K562 (cell line): ENCODE measurements at regions not wholly inside any gene's neighbourhood (a gene's known extent, or its start where the extent isn't known, plus 50 kb on each side); places are given as distances from the start of the nearest gene placed in this dataset.

Experiments
- ATAC-seq: fragments of 200-7000 bp; cut with Tn5 transposase; 3 replicates; pipeline ENCODE4 v1.9.1; 2020; ENCODE audit warnings: moderate library complexity
- BruUV-seq: library from RNA; stranded (reverse); fragments of 400-500 nt; replicated peaks from 2 replicates; lab custom pipeline; 2021; lab: Mats Ljungman, UMichigan
- CTCF ChIA-PET: fragments of 300-600 bp; formaldehyde crosslinking; extraction: SDS; loops from one replicate; lab custom pipeline; 2021; ENCODE audit warnings: low intra/inter-chr PET ratio; lab: Yijun Ruan, JAX
- POLR2A ChIA-PET: fragments of 300-600, 350-650 bp; sonication (Branson Sonifier 250); formaldehyde crosslinking; extraction: SDS; loops from one replicate; lab custom pipeline; 2021; ENCODE audit warnings: antibody characterized with exemption, inconsistent platforms; lab: Yijun Ruan, JAX
- DNase-seq, 4 experiments: peaks; one replicate each; pipeline versions ENCODE4 v3.0.0 to v3.0.0-alpha.2; 2011 to 2018; ENCODE audit warnings: low spot score in 3 of 4, mixed read lengths in 3 of 4; ENCODE audit errors: extremely low read depth in 1 of 4
- FAIRE-seq: peaks from 2 replicates; lab custom pipeline; 2011; peaks lifted over from hg19 to GRCh38; lab: Jason Lieb, UNC
- H2AFZ ChIP-seq: 2 replicates; pipeline ENCODE4 v1.6.0; 2011; ENCODE audit warnings: low read depth, low read length, control low read depth, inconsistent platforms
- H3K27ac ChIP-seq: fragments of 200-600 bp; 3 replicates; pipeline ENCODE4 v1.8.0; 2011; ENCODE audit warnings: low read depth, mild to moderate bottlenecking, control low read depth, inconsistent platforms, low read length, moderate library complexity, mixed read lengths; ENCODE audit errors: extremely low read depth
- H3K27me3 ChIP-seq, 2 experiments: fragments of 300-600 bp in 1 of 2; 2 replicates in 1 of 2; 3 replicates in 1 of 2; pipeline versions ENCODE4 v1.6.0 to v1.8.0; 2011; ENCODE audit warnings: inconsistent platforms in 2 of 2, low read length in 2 of 2, mild to moderate bottlenecking in 1 of 2, mixed read lengths in 1 of 2, moderate library complexity in 1 of 2; ENCODE audit not compliant: control insufficient read depth in 2 of 2, insufficient read depth in 2 of 2
- H3K36me3 ChIP-seq: fragments of 300-600 bp; 3 replicates; pipeline ENCODE4 v1.8.0; 2011; ENCODE audit warnings: mild to moderate bottlenecking, low read length, inconsistent platforms; ENCODE audit not compliant: control insufficient read depth, insufficient read depth
- H3K4me1 ChIP-seq, 2 experiments: fragments of 200-600 bp in 1 of 2; replicated peaks in 1 of 2; 2 replicates in 1 of 2; 3 replicates in 1 of 2; pipeline versions ENCODE4 v1.5.1 to v1.8.0; 2011; ENCODE audit warnings: inconsistent platforms in 2 of 2, low read length in 2 of 2, mild to moderate bottlenecking in 1 of 2, mixed read lengths in 1 of 2, moderate library complexity in 1 of 2; ENCODE audit not compliant: control insufficient read depth in 2 of 2, insufficient read depth in 2 of 2
- H3K4me2 ChIP-seq: 2 replicates; pipeline ENCODE4 v1.6.1; 2011; ENCODE audit warnings: low read length, control low read depth, inconsistent platforms, mixed read lengths; ENCODE audit not compliant: insufficient read depth
- H3K4me3 ChIP-seq: fragments of 200-600 bp; sonication (generic), shearing (Covaris generic); 2 replicates; pipeline ENCODE4 v1.5.1; 2016; ENCODE audit warnings: control low read depth, inconsistent platforms
- H3K79me2 ChIP-seq: fragments of 200-600 bp; 3 replicates; pipeline ENCODE4 v1.8.0; 2011; ENCODE audit warnings: low read length, inconsistent platforms; ENCODE audit not compliant: control insufficient read depth, insufficient read depth
- H3K9ac ChIP-seq, 2 experiments: 2 replicates each; pipeline versions ENCODE4 v1.6.0 to v1.6.1; 2011; ENCODE audit warnings: low read depth in 2 of 2, low read length in 2 of 2, control low read depth in 1 of 2, inconsistent platforms in 1 of 2, mild to moderate bottlenecking in 1 of 2, mixed read lengths in 1 of 2; ENCODE audit not compliant: insufficient read depth in 1 of 2
- H3K9me1 ChIP-seq: one replicate; pipeline ENCODE4 v1.6.0; 2011; ENCODE audit warnings: inconsistent platforms, mild to moderate bottlenecking, low read length, moderate library complexity; ENCODE audit not compliant: control insufficient read depth, insufficient read depth
- H3K9me3 ChIP-seq: replicated peaks from 2 replicates; pipeline ENCODE4 v1.5.1; 2011; ENCODE audit warnings: low read depth, low read length, inconsistent platforms; ENCODE audit not compliant: control insufficient read depth, insufficient read depth
- H4K20me1 ChIP-seq: replicated peaks from 2 replicates; pipeline ENCODE4 v1.6.1; 2011; ENCODE audit warnings: low read length, inconsistent platforms, mixed read lengths; ENCODE audit not compliant: control insufficient read depth, insufficient read depth
- ELF1 ChIP-seq: fragments of 200-800 bp; sonication (Bioruptor generic); IDR thresholded peaks from 2 replicates; pipeline ENCODE4 v1.6.1; 2016; ENCODE audit warnings: missing genetic modification characterization, missing compliant biosample characterization
- EWSR1 ChIP-seq: fragments of 450-650 bp; IDR thresholded peaks from 2 replicates; pipeline ENCODE4 v1.6.1; 2018; ENCODE audit warnings: borderline replicate concordance, mild to moderate bottlenecking, low read depth, moderate library complexity; ENCODE audit not compliant: partially characterized antibody
- HLTF ChIP-seq: fragments of 450-650 bp; IDR thresholded peaks from 2 replicates; pipeline ENCODE4 v1.6.1; 2016
- PHTF2 ChIP-seq: fragments of 250-450 bp; sonication (Bioruptor Pico); IDR thresholded peaks from 2 replicates; pipeline ENCODE4 v1.5.0; 2021; ENCODE audit warnings: mild to moderate bottlenecking
- SMAD2 ChIP-seq: fragments of 150-350 bp; IDR thresholded peaks from 2 replicates; pipeline ENCODE4 v1.6.1; 2014; ENCODE audit warnings: low read depth, mild to moderate bottlenecking, low read length
- SMARCE1 ChIP-seq: fragments of 450-650 bp; IDR thresholded peaks from 2 replicates; pipeline ENCODE4 v1.7.1; 2016; ENCODE audit warnings: mild to moderate bottlenecking
- ZNF12 ChIP-seq: sonication (generic); formaldehyde crosslinking; IDR thresholded peaks from 2 replicates; pipeline ENCODE4 v1.4.0; 2020; ENCODE audit warnings: mild to moderate bottlenecking, missing genetic modification reagents
- WGBS: fragments of 100-300 bp; shearing (Covaris generic); methylation state at CpG from one replicate; pipeline ENCODE4 v1.1.6; 2016; ENCODE audit warnings: low coverage, mixed read lengths; ENCODE audit not compliant: insufficient coverage; ENCODE audit errors: missing lambda C conversion rate; 5-methylcytosine and 5-hydroxymethylcytosine counted together
- in situ Hi-C: fragments of 300-500 bp; cut with MboI; formaldehyde crosslinking; loops from 4 replicates; pipeline ENCODE4 v1.15.0; 2018; ENCODE audit warnings: inconsistent platforms, mixed read lengths
- intact Hi-C: fragments of 100-400 bp; cut with micrococcal nuclease; formaldehyde crosslinking; loops from 2 replicates; pipeline ENCODE4 v1.14.2; 2022
- TF ChIP-seq, protein P1 (sequence below): fragments of 450-650 bp; IDR thresholded peaks from 2 replicates; pipeline ENCODE4 v1.6.1; 2016

GRCh38 chr1:147414505-147415163, 126.7 kb upstream of the BCL9 start:
- no peak overlapping the region for H3K9ac ChIP-seq
- no peaks in the 10 kb centered on the region for H3K36me3 ChIP-seq
- H3K9me1 ChIP-seq: no peaks in the 10 kb centered on the region
- H3K79me2 ChIP-seq: no peaks in the 10 kb centered on the region
- CTCF ChIA-PET: no interaction called here
- no TSS peak for BruUV-seq
- H3K27me3 ChIP-seq: peaks cover 0 to 3% of the 10 kb centered on the region in 2 experiments; a peak in 1 of 5 replicates
- no peak for FAIRE-seq
- H3K4me3 ChIP-seq: no peak overlapping the region
- no peak overlapping the region for H2AFZ ChIP-seq
- no peak overlapping the region for H3K27ac ChIP-seq
- no peak for ATAC-seq
- no peaks in the 10 kb centered on the region for H3K9me3 ChIP-seq
- H3K4me2 ChIP-seq: no peak overlapping the region
- POLR2A ChIA-PET: interaction anchor here (1.1 kb wide), 1 partner anchor 9 kb away, joined by 5 read pairs; no protein-coding TSS in a partner anchor
- in situ Hi-C loops: no loop called here
- H4K20me1 ChIP-seq: no peaks in the 10 kb centered on the region
- intact Hi-C loops: no loop called here
- TF ChIP-seq PHTF2 (CRISPR knock-in tag) (no peak), SMARCE1 (no peak), SMAD2 (no peak), ELF1 (tag) (no peak), ZNF12 (CRISPR knock-in tag) (no peak), EWSR1 (no peak), HLTF (no peak)
- TF ChIP-seq, protein P1, sequence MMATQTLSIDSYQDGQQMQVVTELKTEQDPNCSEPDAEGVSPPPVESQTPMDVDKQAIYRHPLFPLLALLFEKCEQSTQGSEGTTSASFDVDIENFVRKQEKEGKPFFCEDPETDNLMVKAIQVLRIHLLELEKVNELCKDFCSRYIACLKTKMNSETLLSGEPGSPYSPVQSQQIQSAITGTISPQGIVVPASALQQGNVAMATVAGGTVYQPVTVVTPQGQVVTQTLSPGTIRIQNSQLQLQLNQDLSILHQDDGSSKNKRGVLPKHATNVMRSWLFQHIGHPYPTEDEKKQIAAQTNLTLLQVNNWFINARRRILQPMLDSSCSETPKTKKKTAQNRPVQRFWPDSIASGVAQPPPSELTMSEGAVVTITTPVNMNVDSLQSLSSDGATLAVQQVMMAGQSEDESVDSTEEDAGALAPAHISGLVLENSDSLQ: peak; percentile 75
- TF ChIP-seq, all 486 proteins: peak for 1
- 4% methylated on average over 3 of the region's 3 CpGs for WGBS
- no peak for DNase-seq
- no peaks in the 10 kb centered on the region for H3K4me1 ChIP-seq
